ENCODE measurements at regions not wholly inside any gene's neighbourhood (a gene's known extent, or its start where the extent isn't known, plus 50 kb on each side); places are given as distances from the start of the nearest gene placed in this dataset.
A peak's percentile ranks its signal among the peaks of the same experiment; 100 is the strongest.

DNA sequence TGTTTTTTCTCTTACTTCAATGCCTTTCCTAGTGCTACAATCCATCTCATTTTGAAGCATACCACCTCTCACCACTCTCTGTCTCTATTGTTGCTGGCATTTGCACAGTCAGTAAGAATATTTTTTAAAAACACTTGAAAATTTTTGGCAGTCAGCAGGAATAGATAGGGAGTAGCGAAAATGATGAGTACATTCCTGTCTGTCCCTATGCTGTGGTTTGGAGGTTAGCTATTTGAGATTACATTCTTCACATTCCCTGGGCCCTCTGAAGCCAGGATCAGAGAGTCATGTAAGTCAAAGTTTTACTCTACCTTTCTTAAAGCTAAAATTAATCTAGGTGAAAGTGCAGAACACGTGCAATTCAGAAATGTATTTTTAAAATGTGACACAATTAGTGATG, 53.0 kb upstream of the MAGI2 start:
- no peak for TF ChIP-seq JUND (IDR thresholded peaks at IDR 0.05; ENCODE audit: low read depth)
- in situ Hi-C loops (cut with HindIII; ENCODE audit: low pct_unique_long_range_greater_than_20kb, low sequenced_read_pairs) = no loop called here
- peak in 1 of 2 experiments; percentile 10 for DNase-seq (ENCODE audit: low read depth in 1 of 2, low spot score in 1 of 2)

DNA sequence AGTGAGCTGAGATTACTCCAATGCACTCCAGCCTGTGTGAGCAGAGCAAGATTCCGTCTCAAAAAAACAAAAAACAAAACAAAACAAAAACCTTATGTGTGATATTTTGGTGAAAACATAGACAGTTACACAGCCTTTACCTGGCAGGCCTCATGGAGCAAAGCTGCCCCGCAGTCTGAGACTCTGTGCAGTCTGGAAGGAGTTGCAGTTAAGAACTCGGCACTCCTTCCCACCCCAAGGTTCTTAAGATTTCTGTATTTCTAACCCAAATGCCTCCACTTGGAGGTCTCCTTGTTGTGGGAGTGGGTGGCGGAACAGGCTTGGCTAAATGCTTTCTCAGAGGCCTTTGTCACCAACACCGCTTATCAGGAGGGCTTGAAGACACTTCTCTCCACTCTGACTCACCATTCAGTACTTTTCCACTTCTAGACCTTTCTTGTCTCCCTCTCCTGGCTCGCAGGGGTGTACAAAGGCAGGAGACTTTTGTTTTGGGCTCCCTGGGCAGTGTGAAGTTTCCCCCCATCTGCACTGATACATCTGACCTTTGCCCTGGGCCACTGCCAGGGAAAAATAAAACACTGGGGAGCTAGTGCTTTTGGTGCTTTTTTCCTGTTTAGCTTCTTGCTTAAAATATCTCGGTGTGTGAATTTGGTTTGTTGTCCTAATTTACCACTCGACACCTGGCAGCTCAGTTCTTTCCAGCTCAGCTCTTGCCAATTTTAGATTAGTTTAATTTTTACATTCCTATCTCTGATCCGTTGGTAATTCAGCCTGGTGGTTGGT, 51.3 kb upstream of the MAGI2 start:
- peak in 1 of 2 experiments; percentile 26 for DNase-seq (ENCODE audit: low read depth in 1 of 2, low spot score in 1 of 2)
- in situ Hi-C loops (cut with HindIII; ENCODE audit: low pct_unique_long_range_greater_than_20kb, low sequenced_read_pairs) = no loop called here
- no peak for TF ChIP-seq JUND (IDR thresholded peaks at IDR 0.05; ENCODE audit: low read depth)
